Cerebellar nuclear complex (tissue), 1 donor: ENCODE measurements at regions not wholly inside any gene's neighbourhood (a gene's known extent, or its start where the extent isn't known, plus 50 kb on each side); places are given as distances from the start of the nearest gene placed in this dataset.
"Not testable (repeated sequence)": the region's sequence is repeated elsewhere in the genome, so short reads cannot be mapped to it uniquely, and the experiment has no call there.

Experiments used
- DNase-seq, 2 experiments: peaks; one replicate each; lab custom pipeline; 2025; lab: John Stamatoyannopoulos, UW

DNA sequence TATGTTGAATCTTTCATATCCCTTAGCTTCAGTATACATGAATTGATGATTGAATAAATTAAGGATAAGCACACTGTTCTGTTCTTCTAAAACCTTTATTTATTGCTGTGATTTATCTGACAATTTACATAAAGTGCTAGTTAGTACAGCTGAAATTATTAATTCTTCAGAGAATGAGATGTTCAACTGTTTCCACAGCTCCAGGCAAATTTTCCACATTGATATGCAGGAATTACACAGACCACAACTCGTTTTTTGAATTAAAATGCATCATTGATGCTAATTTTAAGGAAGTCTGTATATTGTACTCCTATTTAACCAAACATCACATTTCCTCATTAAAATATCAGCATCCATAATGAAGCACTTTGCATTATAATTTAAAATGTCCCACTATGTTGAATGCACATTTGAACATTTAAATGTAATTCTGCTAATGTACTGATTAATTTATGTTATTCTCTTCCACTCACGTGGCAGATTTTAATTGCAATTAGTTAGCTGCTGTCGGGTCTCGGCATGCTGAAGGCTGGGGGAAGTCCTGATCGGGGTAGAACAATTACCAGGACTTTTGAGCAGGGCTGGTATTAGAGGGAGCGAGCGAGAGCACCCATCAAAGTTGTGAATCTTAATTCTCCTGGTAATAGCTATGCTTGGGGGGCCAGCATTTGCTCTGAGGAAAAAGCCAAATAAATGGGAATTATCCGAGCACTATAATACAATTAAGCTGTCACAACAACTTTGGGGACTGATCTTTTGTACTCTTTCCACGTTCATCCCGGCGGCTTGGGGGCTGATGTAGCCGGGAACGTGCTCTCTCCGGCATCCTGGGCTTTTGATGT, 136.7 kb upstream of the TMTC4 start:
- no peak for DNase-seq

DNA sequence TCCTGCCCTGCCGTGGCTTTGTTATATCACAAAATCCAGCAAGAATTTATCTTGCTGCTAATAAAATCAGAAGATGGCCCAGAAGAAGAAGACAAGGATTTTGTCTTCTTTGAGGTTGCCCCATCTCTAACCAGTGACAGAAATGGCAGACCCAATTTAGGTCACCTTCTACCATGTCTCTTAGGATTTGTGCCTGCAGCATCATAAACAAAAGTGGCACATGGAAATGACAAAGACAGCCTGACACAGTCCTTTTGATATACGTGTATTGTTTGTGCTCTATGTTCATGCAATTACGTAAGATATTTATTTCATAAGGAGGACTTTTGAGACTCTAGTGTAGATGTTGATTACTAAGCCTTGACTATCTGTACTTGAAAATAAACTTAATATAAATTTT, 135.9 kb upstream of the TMTC4 start:
- no peak for DNase-seq

DNA sequence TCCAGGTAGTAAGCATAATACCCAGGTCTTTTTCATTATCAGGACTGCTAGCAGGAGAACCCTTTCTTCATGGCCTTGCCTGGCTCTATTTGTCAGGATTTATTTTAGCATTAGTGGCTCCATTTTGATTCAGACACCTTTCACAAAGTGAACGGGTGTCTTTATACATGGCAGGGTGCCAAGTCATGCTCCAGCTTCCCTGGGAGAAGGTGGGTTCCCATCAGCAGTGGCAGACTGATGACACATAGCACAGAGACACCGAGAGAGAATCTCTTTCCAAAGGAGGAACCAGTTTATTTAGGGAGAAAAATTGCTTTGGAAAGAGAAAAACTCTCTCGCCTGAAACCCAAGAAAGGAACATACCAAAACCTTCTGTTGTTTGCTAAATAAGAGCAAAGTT, 135.3 kb upstream of the TMTC4 start:
- DNase-seq, result no peak

DNA sequence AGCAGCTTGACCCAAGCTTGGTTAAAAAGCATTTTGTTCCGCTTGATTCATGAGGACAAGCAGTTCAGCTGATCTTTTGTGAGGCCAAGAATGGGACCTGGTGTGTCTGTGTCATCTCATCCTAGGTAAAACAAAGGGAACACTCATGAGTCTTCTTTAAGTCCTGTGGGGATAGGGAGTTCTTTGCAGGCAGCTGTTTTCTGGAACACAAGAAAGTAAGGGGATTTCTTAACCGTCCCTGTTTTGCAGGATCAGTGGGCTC, 134.5 kb upstream of the TMTC4 start:
- no peak for DNase-seq

DNA sequence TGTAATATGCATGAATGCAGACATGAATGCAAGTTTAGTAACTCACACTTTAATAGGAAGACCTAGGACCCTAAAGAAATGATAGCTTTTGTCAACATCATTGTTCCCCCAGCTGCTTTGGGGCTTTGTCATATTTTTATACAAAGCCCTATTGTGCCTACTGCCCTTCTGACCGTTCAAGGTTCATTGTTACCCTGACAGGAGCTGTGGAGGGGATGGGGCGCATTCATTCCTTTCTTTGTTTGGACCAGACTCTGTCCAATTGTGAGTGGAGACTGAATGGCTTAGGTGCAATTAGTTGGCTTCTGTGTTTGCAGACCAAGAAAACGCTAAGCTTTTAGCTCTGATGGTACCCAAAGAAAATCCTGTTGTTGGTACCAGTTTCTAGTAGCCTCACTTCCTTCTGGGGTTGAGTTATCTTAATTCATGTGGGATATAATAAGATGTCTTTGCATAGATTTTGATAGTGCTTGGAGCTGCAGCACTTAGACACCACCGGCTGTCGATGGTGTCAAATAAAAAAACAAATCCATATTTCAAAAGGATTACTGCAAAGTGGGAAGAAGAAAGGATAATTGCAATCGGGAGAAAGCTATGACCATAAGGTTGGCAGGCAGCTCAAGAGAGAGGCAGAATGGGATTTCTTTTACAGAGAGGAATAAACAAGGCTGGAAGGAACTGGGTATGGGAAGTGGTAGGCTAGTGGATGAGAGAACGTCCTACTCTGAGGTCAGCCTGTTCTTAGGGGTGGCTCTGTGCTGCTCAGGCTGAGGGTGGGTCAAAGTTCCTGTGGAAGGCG, 133.9 kb upstream of the TMTC4 start:
- DNase-seq, result no peak

DNA sequence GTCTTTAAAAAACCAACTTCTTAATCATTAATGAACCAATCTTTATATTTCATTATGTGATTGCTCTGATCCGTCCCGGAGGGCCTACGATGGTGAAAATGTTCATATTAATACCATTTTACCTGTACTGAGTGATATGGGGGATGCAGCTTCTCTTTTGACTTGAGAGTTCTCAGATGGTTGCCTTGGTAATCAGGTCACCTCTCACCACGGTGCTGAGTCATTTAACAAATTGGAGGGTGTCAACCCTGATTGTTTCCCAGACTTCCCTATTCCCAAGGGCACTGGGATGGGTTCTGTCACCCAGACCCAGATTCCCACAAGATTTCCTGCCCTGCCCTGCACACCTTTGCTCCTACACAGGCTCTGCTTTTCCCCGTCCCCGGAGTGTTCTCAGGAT, 128.5 kb upstream of the TMTC4 start:
- no peak for DNase-seq

DNA sequence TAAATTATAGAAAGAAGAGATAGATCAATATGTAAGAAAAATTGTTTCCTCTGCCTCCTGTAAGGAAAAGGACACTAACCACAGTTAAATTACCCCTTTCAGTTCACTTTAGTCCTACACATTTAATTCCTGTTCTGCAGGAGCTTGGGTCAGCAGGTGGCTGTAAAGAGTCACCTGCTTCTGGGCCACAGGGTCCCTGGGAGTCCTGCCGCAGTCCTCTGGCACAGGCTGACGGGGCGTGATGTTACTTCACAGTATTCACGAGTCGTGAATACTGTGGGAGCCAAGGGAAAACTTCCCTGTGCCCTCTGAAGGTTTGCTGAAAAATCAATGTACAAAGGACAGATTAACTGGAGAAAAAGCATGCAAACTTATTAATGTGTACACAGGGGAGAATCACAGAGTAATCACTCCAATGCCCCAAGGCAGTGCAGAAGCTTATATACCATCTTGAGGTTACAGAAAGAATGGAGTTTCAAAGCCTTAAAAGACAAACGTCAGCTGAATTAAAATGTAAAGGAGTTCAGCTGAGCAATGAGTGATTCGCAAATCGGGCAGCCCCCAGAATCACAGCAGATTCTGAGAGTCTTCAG, 125.8 kb upstream of the TMTC4 start:
- no peak for DNase-seq

DNA sequence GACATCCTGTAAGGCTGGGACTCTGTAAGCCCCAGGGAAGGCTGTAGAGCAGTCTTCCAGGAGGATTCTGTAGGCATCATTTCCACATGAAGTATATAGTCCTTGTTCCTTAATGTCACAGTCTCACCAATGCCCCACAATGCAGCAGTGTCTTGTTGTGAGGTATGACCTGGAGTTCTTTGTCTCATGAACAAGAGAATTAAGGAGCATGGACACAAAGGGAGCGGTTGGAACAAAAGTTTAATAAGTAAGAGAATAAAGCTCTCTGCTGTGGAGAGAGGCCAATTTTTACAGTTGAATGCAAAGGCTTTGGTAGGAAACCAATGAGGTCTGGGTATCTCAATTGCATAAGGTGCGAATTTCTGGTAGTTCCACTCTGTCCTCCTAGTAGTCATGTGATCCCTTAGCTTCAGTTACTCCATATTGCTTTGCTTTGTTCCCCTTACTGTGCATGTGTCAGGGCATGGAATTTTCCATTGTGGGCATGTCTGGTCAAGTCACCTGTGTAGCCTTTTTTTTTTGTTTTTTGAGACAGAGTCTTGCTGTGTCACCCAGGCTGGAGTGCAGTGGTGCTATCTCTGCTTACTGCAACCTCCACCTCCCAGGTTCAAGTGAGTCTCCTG, 124.3 kb upstream of the TMTC4 start:
- no peak for DNase-seq

DNA sequence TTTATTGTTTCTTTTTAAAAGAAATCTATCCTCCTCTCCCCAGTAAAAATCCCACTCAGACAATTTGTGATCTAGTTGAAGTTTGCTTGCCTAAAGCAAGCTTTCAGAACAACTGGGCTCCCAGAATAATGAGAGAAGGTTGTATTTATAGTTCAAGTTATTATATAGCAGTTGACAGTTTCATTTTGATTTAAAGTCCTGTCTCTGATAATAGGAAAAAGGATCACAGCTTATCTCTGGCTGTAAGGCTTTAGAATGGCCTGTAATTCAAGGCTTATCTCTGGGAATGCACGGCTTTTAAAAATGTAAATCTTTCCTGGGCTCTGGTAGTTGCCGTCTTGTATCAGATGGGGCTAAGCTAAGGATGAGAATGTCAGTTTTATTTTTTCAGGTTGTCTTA, 123.3 kb upstream of the TMTC4 start:
- no peak for DNase-seq

DNA sequence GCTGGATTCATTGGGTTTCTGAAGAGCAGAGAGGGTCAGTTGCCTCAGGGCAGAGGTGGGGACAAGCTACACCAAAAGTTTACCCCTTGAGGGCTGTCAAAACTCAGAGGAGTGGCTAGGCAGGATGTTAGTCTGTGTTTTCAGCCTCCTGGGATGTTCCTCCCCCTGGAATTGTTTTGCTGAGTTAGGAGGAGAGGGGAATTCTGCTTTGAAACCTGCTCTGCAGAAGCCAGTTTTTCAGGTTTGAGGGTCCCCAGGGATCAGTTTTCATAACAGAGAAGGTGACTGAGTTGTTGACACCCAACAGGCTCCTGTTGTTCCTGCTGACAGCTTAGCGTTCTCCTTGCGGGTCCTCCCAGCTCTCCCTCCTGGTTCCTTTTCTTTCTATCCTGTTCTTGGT, 121.9 kb upstream of the TMTC4 start:
- DNase-seq, result no peak

DNA sequence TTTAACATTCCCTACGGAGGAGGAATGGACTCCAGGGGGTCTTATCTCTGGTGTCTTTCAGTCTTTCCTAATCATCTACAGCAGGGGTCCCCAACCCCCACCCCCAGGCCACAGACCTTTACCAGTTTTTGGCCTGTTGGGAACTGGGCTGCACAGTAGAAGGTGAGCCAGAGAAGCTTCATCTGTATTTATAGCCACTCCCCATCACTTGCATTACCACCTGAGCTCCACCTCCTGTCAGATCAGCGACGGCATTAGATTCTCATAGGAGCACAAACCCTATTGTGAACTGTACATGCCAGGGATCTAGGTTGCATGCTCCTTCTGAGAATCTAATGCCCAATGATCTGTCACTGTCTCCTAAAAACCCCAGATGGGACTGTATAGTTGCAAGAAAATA, 120.0 kb upstream of the TMTC4 start:
- DNase-seq, result no peak

DNA sequence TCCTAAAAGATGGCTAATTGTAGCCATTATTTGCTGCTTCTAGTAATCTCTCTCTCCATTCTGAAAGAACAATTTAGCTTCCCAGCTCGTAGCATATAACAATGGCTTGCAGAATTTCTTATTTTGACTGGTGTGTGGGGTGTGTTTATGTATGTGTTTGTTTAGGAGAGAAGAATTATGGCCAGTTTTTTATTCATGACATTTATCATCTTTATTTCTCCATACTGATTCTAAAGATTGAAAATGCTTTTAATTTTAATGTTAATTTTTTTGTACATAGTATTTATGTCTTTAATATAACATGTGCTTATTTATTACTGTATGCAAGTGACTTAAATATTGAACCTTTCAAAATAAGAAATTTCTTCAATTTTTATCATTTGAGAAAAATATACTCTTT, 115.8 kb upstream of the TMTC4 start:
- no peak for DNase-seq

DNA sequence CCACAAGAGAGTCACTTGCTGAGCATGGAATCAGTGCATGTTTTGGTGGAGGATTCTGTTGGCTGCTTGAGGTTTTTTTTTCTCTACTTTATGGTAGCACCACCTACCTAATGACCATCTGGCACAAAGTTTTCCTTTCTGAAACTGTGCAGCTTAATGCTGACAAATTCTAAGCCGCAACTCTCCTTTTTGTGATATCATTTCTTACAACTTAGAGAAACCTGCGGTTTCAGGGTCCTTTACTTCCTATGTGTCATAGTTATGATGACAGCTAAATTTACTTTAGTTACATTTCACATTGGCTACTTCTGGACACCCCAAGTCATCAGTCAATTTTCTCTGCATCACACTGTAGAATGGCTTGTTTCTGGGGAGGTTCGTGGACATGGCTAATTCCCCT, 115.4 kb upstream of the TMTC4 start:
- no peak for DNase-seq

DNA sequence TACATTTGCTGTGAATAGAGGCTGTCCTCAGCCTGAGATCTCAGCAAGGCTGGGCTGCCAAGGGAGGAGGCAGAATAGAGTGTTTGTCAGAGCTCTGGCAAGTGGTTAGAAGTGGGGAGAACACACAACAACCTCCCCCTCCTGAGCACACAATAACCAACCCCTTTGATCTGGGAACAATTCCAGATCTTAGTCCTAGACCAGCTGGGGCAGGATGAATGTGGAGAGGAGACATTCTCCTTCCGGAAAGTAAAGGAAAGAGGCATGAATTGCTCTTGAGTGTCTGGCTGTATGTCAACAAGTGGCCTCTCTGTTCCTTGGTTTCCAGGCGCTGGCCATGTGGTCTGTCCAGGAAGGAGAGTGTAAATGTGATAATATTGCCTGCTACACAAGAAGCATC, 114.9 kb upstream of the TMTC4 start:
- DNase-seq, result no peak

DNA sequence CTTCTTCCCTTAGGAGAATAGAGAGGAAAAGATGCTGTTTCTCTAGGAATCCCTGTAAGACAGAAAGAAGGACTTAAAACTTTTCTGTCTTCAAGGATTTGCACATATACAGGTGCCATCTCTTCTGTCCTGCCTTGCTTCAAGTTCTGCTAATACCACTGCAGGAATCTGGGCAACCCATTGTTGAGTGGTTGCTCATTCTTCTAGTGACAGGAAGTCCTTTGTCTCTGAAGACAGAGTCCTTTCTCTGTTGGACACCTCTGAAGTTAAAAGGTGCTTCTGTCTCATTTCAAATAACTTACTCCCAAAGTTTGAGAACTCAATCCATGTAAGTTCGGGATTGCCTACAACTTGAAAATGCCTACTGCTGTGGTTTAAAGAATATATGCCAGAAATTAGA, 114.4 kb upstream of the TMTC4 start:
- DNase-seq, result no peak

DNA sequence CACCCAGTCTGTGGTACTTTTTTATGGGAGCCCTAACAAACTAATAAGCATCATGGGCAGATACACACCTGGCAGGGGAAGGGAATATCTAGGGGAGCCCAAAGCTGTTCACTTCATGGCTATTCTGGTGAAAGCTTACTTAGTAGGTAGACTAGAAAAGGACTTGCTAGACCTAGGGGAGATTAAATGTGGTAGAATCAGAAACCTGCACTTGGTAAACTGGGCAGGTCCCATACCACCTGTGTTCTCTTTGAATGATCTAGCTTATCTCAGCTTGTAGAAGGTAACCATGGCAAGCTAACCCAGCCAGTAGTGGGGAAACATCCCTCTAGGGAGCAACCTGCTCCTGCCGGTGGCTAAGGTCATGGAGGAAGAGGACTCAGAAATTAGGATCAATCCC, 113.9 kb upstream of the TMTC4 start:
- DNase-seq, result no peak

DNA sequence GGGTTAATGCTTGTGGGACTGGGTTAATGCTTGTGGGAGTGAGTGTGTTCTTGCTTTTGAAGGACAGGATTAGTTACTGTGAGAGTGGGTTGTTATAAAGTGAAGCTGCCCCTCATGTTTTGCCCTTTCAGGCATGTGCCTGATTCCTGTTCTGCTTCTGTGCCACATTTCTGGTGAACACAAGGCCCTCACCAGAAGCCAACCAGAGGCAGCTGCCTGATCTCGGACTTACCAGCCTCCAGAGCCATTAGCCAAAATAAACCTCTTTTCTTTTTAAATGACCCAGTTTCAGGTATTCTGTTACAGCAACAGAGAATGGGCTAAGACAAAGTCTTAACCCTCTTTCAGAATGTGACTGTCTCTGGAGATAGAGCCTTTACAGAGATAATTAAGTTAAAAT, 113.3 kb upstream of the TMTC4 start:
- no peak for DNase-seq

DNA sequence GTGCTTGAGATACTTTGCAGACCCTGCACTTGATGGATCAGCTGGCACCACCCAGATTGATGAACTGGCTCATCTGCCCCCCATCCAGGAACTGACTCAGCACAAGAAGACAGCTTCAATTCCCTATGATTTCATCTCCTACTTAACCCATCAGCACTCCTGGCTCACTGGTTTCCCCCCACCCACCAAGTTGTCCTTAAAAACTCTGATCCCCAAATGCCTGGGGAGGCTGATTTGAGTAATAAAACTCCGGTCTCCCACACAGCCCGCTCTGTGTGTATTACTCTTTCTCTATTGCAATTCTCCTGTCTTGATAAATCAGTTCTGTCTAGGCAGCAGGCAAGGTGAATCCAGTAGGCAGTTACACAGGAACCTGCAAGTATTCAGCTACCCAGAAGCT, 102.1 kb upstream of the TMTC4 start:
- DNase-seq, result not testable (repeated sequence)

DNA sequence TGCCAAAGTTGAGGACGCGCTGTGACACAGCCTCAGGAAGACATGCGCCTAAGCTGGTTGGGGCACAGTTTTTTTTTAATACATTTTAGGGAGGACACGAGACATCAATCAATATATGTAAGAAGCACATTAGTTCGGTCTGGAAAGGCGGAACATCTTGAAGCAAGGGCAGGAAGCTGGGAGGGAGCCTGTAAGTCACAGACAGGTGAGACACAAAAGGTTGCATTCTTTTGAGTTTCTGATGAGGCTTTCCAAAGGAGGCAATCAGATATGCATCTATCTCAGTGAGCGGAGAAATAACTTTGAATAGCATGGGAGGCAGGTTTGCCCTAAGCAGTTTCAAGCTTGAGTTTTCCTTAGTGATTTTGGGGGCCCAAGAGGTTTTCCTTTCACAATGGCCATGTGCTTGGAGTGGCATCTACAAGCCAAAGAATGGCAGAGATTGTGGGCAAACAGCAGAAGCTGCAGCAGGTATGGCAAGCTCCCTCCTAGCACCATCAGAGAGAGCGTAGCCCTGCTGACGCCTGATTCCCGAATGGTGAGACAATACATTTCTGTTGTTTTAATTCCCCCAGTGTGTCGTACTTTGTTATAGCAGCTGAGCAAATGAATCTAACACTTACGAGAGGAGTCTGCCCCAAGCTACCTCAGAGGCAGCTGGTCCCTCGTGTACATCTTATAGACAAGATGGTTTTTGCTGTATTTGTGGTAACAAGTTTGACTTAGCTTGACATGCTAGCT, 99.5 kb upstream of the TMTC4 start:
- no peak for DNase-seq

DNA sequence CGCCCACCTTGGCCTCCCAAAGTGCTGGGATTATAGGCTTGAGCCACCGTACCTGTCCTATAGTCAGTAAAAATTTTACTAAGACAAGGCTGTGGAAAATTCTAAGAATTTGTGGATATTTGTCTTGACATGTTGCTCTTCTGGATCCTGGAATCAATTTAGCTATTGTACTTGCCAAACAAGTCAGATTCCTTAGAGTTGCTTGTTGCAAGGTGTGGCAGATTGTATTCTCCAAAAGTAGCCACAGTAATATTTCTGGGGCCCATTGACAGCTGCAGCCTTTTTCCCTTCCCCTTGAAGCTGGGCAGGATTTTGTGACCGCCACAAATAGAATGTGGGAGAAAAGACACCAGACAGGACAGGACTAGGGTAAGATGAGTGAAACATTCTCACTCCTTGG, 98.8 kb upstream of the TMTC4 start:
- DNase-seq, result no peak

DNA sequence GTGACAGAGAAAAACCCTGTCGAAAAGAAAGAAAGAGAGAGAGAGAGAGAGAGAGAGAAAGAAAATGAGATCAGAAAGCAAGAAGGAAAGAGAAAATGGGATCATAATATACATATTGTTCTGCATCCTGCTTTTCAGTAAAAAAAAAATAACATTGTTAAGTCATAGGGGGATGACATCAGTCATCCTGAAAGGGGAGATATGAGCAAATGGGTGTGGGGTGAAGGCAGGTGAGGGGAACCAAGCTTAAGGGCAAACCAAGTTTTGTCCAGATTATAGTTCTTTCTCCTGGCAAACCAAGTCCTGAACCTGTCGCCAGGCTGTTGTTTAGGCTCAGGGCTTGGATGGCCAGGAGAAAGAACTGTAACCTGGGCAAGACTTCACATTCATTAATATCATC, 92.6 kb upstream of the TMTC4 start:
- DNase-seq, result no peak

DNA sequence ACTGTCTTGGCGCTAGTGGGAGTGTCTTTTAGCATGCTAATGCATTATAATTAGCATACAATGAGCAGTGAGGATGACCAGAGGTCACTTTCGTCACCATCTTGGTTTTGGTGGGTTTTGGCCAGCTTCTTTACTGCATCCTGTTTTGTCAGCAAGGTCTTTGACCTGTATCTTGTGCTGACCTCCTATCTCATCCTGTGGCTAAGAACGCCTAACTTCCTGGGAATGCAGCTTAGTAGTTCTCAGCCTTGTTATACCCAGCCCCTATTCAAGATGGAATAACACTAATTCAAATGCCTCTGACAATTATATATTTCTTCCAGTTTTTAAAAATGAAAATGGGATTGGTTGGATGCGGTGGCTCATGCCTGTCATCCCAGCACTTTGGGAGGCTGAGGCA, 92.0 kb upstream of the TMTC4 start:
- DNase-seq, result not testable (repeated sequence)
